Ammon's horn (tissue), 1 donor: ENCODE measurements at regions not wholly inside any gene's neighbourhood (a gene's known extent, or its start where the extent isn't known, plus 50 kb on each side); places are given as distances from the start of the nearest gene placed in this dataset.
"Not testable (repeated sequence)": the region's sequence is repeated elsewhere in the genome, so short reads cannot be mapped to it uniquely, and the experiment has no call there.

Source experiments
- DNase-seq: peaks from one replicate; pipeline ENCODE4 v3.0.0-alpha.2; 2016; ENCODE audit warnings: low spot score

- no peak for DNase-seq
Measured at GRCh38 chr2:203585516-203585915, 50.4 kb upstream of the RAPH1 start.

GRCh38 chr2:203586206-203586605 lies 51.1 kb upstream of the RAPH1 start:
- DNase-seq, result no peak

GRCh38 chr2:203586696-203587095 lies 51.6 kb upstream of the RAPH1 start:
- no peak for DNase-seq

- DNase-seq, result no peak
Measured at GRCh38 chr2:203590496-203590895, 55.4 kb upstream of the RAPH1 start.

GRCh38 chr2:203591642-203592041 lies 56.5 kb upstream of the RAPH1 start:
- DNase-seq, result peak; percentile 15

- DNase-seq, result no peak
Measured at GRCh38 chr2:203592470-203592869, 57.4 kb upstream of the RAPH1 start.

GRCh38 chr2:203594541-203594940 lies 59.4 kb upstream of the RAPH1 start:
- DNase-seq, result no peak

- DNase-seq, result no peak
Measured at GRCh38 chr2:203596183-203596582, 61.1 kb upstream of the RAPH1 start.

GRCh38 chr2:203599509-203599908 lies 64.4 kb upstream of the RAPH1 start:
- DNase-seq, result no peak

GRCh38 chr2:203600286-203600685 lies 65.2 kb upstream of the RAPH1 start:
- no peak for DNase-seq

GRCh38 chr2:203603456-203604389 lies 68.6 kb upstream of the RAPH1 start:
- DNase-seq, result no peak

GRCh38 chr2:203605302-203605701 lies 70.2 kb upstream of the RAPH1 start:
- DNase-seq, result no peak

- no peak for DNase-seq
Measured at GRCh38 chr2:203606051-203606450, 71.0 kb upstream of the RAPH1 start.

- DNase-seq, result no peak
Measured at GRCh38 chr2:203610558-203610957, 75.5 kb upstream of the RAPH1 start.

GRCh38 chr2:203612246-203612645 lies 77.1 kb upstream of the RAPH1 start:
- DNase-seq, result no peak

GRCh38 chr2:203619267-203619878 lies 84.3 kb upstream of the RAPH1 start:
- DNase-seq, result no peak

GRCh38 chr2:203621981-203622515 lies 84.4 kb upstream of the CD28 start:
- DNase-seq, result no peak

- DNase-seq, result no peak
Measured at GRCh38 chr2:203623096-203623495, 83.3 kb upstream of the CD28 start.

- DNase-seq, result peak; percentile 23
Measured at GRCh38 chr2:203623661-203624060, 82.8 kb upstream of the CD28 start.

- no peak for DNase-seq
Measured at GRCh38 chr2:203625701-203626100, 80.7 kb upstream of the CD28 start.

- not testable (repeated sequence) for DNase-seq
Measured at GRCh38 chr2:203626247-203626646, 80.2 kb upstream of the CD28 start.

- DNase-seq, result no peak
Measured at GRCh38 chr2:203626952-203627681, 79.3 kb upstream of the CD28 start.
